IMR-90 (cell line): ENCODE measurements at regions not wholly inside any gene's neighbourhood (a gene's known extent, or its start where the extent isn't known, plus 50 kb on each side); places are given as distances from the start of the nearest gene placed in this dataset.
"Not testable (repeated sequence)": the region's sequence is repeated elsewhere in the genome, so short reads cannot be mapped to it uniquely, and the experiment has no call there.

Experiments used
- ATAC-seq: fragments of 200-7000 bp; cut with Tn5 transposase; 2 replicates; pipeline ENCODE4 v1.9.1; 2020; ENCODE audit warnings: low read depth, mild to moderate bottlenecking, moderate library complexity
- BruUV-seq: library from RNA; stranded (reverse); fragments of 400-500 nt; replicated peaks from 2 replicates; lab custom pipeline; 2021; lab: Mats Ljungman, UMichigan
- CTCF ChIA-PET: fragments of 300-600 bp; formaldehyde crosslinking; extraction: SDS; loops from one replicate; lab custom pipeline; 2021; ENCODE audit warnings: antibody characterized with exemption; lab: Yijun Ruan, JAX
- POLR2A ChIA-PET: fragments of 300-600 bp; sonication (Branson Sonifier 250); formaldehyde crosslinking; loops from one replicate; lab custom pipeline; 2022; ENCODE audit warnings: antibody characterized with exemption; ENCODE audit not compliant: unreplicated experiment; lab: Charles Lee
- DNase-seq: peaks from one replicate; pipeline ENCODE4 v3.0.0; 2013
- H2AFZ ChIP-seq: replicated peaks from 2 replicates; pipeline ENCODE3; 2013; ENCODE audit warnings: low read length, mild to moderate bottlenecking; ENCODE audit not compliant: poor library complexity
- H2AK5ac ChIP-seq: 2 replicates; pipeline ENCODE4 v1.6.1; 2013; ENCODE audit warnings: low read depth, low read length, inconsistent platforms
- H2AK9ac ChIP-seq: replicated peaks from 2 replicates; pipeline ENCODE3; 2013; ENCODE audit warnings: mild to moderate bottlenecking, low read depth, low read length, moderate library complexity; ENCODE audit not compliant: poor library complexity
- H2BK120ac ChIP-seq: 2 replicates; pipeline ENCODE4 v1.6.1; 2013; ENCODE audit warnings: low read depth, low read length, inconsistent platforms
- H2BK15ac ChIP-seq: 3 replicates; pipeline ENCODE4 v1.6.1; 2013; ENCODE audit warnings: low read depth, low read length, inconsistent platforms
- H2BK20ac ChIP-seq: 2 replicates; pipeline ENCODE4 v1.6.1; 2013; ENCODE audit warnings: low read depth, mild to moderate bottlenecking, inconsistent platforms, low read length, moderate library complexity
- H2BK5ac ChIP-seq: 2 replicates; pipeline ENCODE4 v1.6.1; 2013; ENCODE audit warnings: mild to moderate bottlenecking, low read depth, low read length, inconsistent platforms; ENCODE audit not compliant: poor library complexity, severe bottlenecking
- H3K14ac ChIP-seq: replicated peaks from 2 replicates; pipeline ENCODE4 v1.6.1; 2013; ENCODE audit warnings: low read depth, low read length, inconsistent platforms
- H3K18ac ChIP-seq: 2 replicates; pipeline ENCODE4 v1.6.1; 2013; ENCODE audit warnings: low read depth, low read length, control low read depth
- H3K23ac ChIP-seq: 2 replicates; pipeline ENCODE4 v1.6.1; 2013; ENCODE audit warnings: low read depth, low read length, inconsistent platforms
- H3K27ac ChIP-seq: 2 replicates; pipeline ENCODE4 v1.5.1; 2013; ENCODE audit warnings: mild to moderate bottlenecking, control low read depth, low read length; ENCODE audit not compliant: insufficient read depth
- H3K27me3 ChIP-seq: 2 replicates; pipeline ENCODE4 v1.6.1; 2013; ENCODE audit warnings: low read length; ENCODE audit not compliant: control insufficient read depth, insufficient read depth
- H3K36me3 ChIP-seq: 2 replicates; pipeline ENCODE4 v1.6.1; 2013; ENCODE audit warnings: low read length, mixed read lengths; ENCODE audit not compliant: control insufficient read depth, insufficient read depth
- H3K4ac ChIP-seq: 2 replicates; pipeline ENCODE4 v1.6.1; 2013; ENCODE audit warnings: low read depth, low read length, inconsistent platforms
- H3K4me1 ChIP-seq: 2 replicates; pipeline ENCODE4 v1.6.1; 2013; ENCODE audit warnings: low read length, mixed read lengths; ENCODE audit not compliant: control insufficient read depth, insufficient read depth
- H3K4me2 ChIP-seq: 2 replicates; pipeline ENCODE4 v1.6.1; 2013; ENCODE audit warnings: low read depth, mild to moderate bottlenecking, control low read depth, low read length, moderate library complexity
- H3K4me3 ChIP-seq: 2 replicates; pipeline ENCODE4 v1.5.1; 2013; ENCODE audit warnings: low read depth, mild to moderate bottlenecking, control low read depth, low read length, moderate library complexity; ENCODE audit not compliant: insufficient read depth
- H3K56ac ChIP-seq: 2 replicates; pipeline ENCODE4 v1.6.1; 2013; ENCODE audit warnings: low read length, inconsistent platforms; ENCODE audit not compliant: insufficient read depth; ENCODE audit errors: extremely low read depth
- H3K79me1 ChIP-seq, 2 experiments: 2 replicates each; pipeline ENCODE4 v1.6.1; 2013; ENCODE audit warnings: low read length in 2 of 2, inconsistent platforms in 1 of 2, low read depth in 1 of 2
- H3K9ac ChIP-seq: 2 replicates; pipeline ENCODE4 v1.6.1; 2013; ENCODE audit warnings: low read depth, low read length, control low read depth
- H3K9me1 ChIP-seq: 2 replicates; pipeline ENCODE4 v1.6.1; 2013; ENCODE audit warnings: low read length, inconsistent platforms; ENCODE audit not compliant: insufficient read depth
- H3K9me3 ChIP-seq: 2 replicates; pipeline ENCODE4 v1.6.1; 2013; ENCODE audit warnings: low read length; ENCODE audit not compliant: control insufficient read depth, insufficient read depth
- H4K20me1 ChIP-seq: 2 replicates; pipeline ENCODE4 v1.6.1; 2013; ENCODE audit warnings: low read length, inconsistent platforms; ENCODE audit not compliant: insufficient read depth
- H4K5ac ChIP-seq: 2 replicates; pipeline ENCODE4 v1.6.1; 2013; ENCODE audit warnings: mild to moderate bottlenecking, low read depth, low read length, control low read depth
- H4K8ac ChIP-seq, 2 experiments: 2 replicates each; pipeline ENCODE4 v1.6.1; 2013; ENCODE audit warnings: low read depth in 2 of 2, low read length in 2 of 2, control low read depth in 1 of 2, inconsistent platforms in 1 of 2
- H4K91ac ChIP-seq: 2 replicates; pipeline ENCODE4 v1.6.1; 2013; ENCODE audit warnings: low read depth, low read length, inconsistent platforms; ENCODE audit not compliant: insufficient read depth
- WGBS, 2 experiments: methylation state at CpG; one replicate each; pipeline versions ENCODE4 v1.1.5 to v1.1.7; 2013; ENCODE audit warnings: missing lambda C conversion rate in 2 of 2; ENCODE audit not compliant: insufficient read length in 1 of 2; ENCODE audit errors: extremely low coverage in 2 of 2; 5-methylcytosine and 5-hydroxymethylcytosine counted together
- dilution Hi-C: fragments of 300-500 bp; cut with HindIII; formaldehyde crosslinking; loops from one replicate; pipeline ENCODE4 v1.14.3; 2018; ENCODE audit warnings: low sequenced_read_pairs; ENCODE audit not compliant: unreplicated experiment
- in situ Hi-C: fragments of 300-500 bp; cut with MboI; formaldehyde crosslinking; loops from 3 replicates; pipeline ENCODE4 v1.14.3; 2019; ENCODE audit warnings: low sequenced_read_pairs, inconsistent platforms, mixed read lengths
- intact Hi-C: fragments of 100-400 bp; cut with micrococcal nuclease; formaldehyde crosslinking; loops from 2 replicates; pipeline ENCODE4 v1.10.0; 2022
- TF ChIP-seq, protein P1 (sequence below): conservative IDR thresholded peaks from 2 replicates; pipeline ENCODE4 v1.5.1; 2012; ENCODE audit warnings: mild to moderate bottlenecking, low read depth, low read length, improper control_type of control experiment
- TF ChIP-seq, protein P2 (sequence below): fragments of 150-350 bp; IDR thresholded peaks from 2 replicates; pipeline ENCODE4 v1.6.1; 2017; ENCODE audit warnings: mild to moderate bottlenecking, antibody characterized with exemption, low read length, low read depth

DNA sequence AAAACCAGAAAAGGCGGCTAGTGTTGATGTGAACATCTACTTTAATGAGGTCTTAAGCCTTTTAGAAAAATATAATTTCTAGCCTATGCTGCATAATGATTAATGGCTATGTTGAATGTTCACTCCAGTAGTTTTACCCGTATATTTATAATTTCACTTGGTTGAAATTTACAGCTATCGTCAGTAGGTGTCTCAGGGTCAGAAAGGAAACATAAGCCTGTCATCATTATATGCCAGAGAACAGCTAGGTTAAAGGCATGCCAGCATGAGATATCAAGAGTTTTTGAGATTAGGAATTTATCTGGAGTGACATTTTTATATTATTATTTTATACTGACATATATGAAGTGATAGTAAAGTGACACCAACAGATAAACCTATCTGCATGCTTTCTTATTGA, 904.1 kb downstream of the OTOL1 start:
- Histone ChIP-seq H3K14ac (no peak overlapping the region), H2BK20ac (no peak overlapping the region), H2BK5ac (no peak overlapping the region), H3K23ac (no peak overlapping the region), H2AK9ac (no peak overlapping the region), H3K4me3 (no peak overlapping the region), H4K5ac (no peak overlapping the region), H3K56ac (no peak overlapping the region), H3K27ac (no peak overlapping the region), H4K91ac (no peak overlapping the region), H3K36me3 (no peaks in the 10 kb centered on the region), H2BK120ac (no peak overlapping the region), H3K9me3 (no peaks in the 10 kb centered on the region; the same call in 1 of the 2 replicates), H2AK5ac (no peak overlapping the region), H3K4ac (no peak overlapping the region), H3K9me1 (no peaks in the 10 kb centered on the region), H4K8ac (no peak overlapping the region), H3K9ac (no peak overlapping the region), H2AFZ (no peak overlapping the region), H3K4me2 (no peak overlapping the region), H3K27me3 (no peaks in the 10 kb centered on the region), H3K4me1 (no peaks in the 10 kb centered on the region), H4K20me1 (no peaks in the 10 kb centered on the region), H3K79me1 (no peaks in the 10 kb centered on the region), H3K18ac (no peak overlapping the region), H2BK15ac (no peak overlapping the region)
- BruUV-seq, result no TSS peak
- in situ Hi-C loops, result no loop called here
- TF ChIP-seq, protein P1, sequence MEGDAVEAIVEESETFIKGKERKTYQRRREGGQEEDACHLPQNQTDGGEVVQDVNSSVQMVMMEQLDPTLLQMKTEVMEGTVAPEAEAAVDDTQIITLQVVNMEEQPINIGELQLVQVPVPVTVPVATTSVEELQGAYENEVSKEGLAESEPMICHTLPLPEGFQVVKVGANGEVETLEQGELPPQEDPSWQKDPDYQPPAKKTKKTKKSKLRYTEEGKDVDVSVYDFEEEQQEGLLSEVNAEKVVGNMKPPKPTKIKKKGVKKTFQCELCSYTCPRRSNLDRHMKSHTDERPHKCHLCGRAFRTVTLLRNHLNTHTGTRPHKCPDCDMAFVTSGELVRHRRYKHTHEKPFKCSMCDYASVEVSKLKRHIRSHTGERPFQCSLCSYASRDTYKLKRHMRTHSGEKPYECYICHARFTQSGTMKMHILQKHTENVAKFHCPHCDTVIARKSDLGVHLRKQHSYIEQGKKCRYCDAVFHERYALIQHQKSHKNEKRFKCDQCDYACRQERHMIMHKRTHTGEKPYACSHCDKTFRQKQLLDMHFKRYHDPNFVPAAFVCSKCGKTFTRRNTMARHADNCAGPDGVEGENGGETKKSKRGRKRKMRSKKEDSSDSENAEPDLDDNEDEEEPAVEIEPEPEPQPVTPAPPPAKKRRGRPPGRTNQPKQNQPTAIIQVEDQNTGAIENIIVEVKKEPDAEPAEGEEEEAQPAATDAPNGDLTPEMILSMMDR, result 0 out of 2 replicates have a peak, but pooled peaks have one; percentile 5
- TF ChIP-seq, protein P2, sequence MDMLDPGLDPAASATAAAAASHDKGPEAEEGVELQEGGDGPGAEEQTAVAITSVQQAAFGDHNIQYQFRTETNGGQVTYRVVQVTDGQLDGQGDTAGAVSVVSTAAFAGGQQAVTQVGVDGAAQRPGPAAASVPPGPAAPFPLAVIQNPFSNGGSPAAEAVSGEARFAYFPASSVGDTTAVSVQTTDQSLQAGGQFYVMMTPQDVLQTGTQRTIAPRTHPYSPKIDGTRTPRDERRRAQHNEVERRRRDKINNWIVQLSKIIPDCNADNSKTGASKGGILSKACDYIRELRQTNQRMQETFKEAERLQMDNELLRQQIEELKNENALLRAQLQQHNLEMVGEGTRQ, result no peak
- CTCF ChIA-PET, result interaction anchor here (0.9 kb wide), 1 partner anchor 11 kb away, joined by 3 read pairs; no protein-coding TSS in a partner anchor
- dilution Hi-C loops, result no loop called here
- intact Hi-C loops, result no loop called here
- POLR2A ChIA-PET, result no interaction called here
- no CpG with 5 or more reads among the region's 3 CpGs for WGBS, 2 experiments
- DNase-seq, result no peak
- ATAC-seq, result peak; percentile 37; the same call in 1 of the 2 replicates

DNA sequence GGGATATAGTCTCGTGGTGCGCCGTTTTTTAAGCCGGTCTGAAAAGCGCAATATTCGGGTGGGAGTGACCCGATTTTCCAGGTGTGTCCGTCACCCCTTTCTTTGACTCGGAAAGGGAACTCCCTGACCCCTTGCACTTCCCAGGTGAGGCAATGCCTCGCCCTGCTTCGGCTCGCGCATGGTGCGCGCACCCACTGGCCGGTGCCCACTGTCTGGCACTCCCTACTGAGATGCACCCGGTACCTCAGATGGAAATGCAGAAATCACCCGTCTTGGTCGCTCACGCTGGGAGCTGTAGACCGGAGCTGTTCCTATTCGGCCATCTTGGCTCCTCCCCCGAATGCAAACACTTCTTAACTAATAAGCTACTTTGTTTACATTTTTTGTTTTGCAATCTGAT, 914.9 kb downstream of the OTOL1 start:
- H3K4me3 ChIP-seq, H3K4ac ChIP-seq, H4K20me1 ChIP-seq, H2AK5ac ChIP-seq, ATAC-seq, H2BK20ac ChIP-seq, H2AFZ ChIP-seq, H2AK9ac ChIP-seq, H3K9me1 ChIP-seq, H3K79me1 ChIP-seq, H3K9me3 ChIP-seq, H3K14ac ChIP-seq, intact Hi-C loops, H3K4me1 ChIP-seq, H2BK15ac ChIP-seq, H3K18ac ChIP-seq, POLR2A ChIA-PET, DNase-seq, H3K27me3 ChIP-seq, H3K56ac ChIP-seq, in situ Hi-C loops, H3K4me2 ChIP-seq, H4K5ac ChIP-seq, BruUV-seq, H3K36me3 ChIP-seq, H3K9ac ChIP-seq, H2BK5ac ChIP-seq, H2BK120ac ChIP-seq, H4K91ac ChIP-seq, H3K23ac ChIP-seq, H3K27ac ChIP-seq, dilution Hi-C loops, H4K8ac ChIP-seq: not testable (repeated sequence)
- WGBS, 2 experiments, result 100% methylated on average over 5 of the region's 23 CpGs; no CpG with 5 or more reads in 1 of the 2 experiments
- CTCF ChIA-PET, result interaction anchor here (0.6 to 1.0 kb wide), 2 partner anchors 11 to 70 kb away, joined by 3 read pairs; no protein-coding TSS in a partner anchor
